HUDEP-2 (cell line): ENCODE measurements at regions not wholly inside any gene's neighbourhood (a gene's known extent, or its start where the extent isn't known, plus 50 kb on each side); places are given as distances from the start of the nearest gene placed in this dataset.
"Not testable (repeated sequence)": the region's sequence is repeated elsewhere in the genome, so short reads cannot be mapped to it uniquely, and the experiment has no call there.

Experiments
- DNase-seq, 76 experiments: peaks; one replicate each; lab custom pipeline; 2025; ENCODE audit not compliant: unreplicated experiment in 76 of 76; lab: John Stamatoyannopoulos, UW

DNA sequence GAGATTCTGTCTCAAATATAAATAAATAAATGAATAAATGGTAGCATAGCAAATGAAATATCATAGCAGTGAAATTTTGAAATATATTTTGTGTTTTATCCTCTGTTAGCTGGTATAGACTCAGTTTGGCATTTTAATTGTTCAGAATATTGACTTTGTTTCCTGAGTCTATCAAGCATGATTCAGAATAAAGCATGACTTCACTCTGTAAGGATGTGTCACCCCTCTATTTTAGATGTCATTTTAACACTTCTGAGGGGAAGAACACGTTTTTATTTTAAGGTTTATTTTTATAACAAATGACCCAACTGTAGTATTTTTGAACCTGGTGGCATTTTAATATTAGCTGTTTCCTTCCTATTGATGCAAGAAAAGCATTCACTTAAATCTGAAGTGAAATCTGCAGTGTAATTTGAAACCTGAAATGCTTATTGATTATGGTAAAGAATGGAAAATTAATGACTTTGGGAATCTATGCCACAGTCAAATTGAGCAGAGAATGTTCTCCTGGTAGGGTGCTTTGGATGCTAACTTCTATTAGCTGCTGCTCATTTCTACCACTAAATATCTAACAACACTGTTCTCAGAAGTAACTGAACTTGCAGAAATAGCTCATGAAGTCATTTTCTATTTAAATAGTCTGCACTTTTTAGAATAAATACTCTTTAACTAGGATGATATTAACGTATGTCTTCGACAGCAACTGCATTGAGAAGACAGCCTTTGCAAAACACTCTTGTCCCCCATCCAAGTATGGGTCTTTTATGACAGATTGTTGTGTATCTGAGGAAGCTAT, 114.2 kb downstream of the SOX4 start:
- no peak for DNase-seq

DNA sequence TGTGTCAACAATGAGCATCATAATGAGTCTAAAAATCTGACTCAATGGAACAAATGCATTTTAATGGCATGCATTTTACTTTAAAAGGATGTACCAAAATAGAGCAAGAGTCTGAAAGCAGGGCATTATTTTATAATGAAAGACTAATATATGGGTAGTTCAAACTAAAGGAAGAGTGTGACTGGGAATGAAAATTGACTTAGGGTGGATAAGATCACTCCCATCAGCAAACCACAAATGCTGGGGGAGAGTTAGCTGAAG, 114.7 kb downstream of the SOX4 start:
- DNase-seq: no peak

DNA sequence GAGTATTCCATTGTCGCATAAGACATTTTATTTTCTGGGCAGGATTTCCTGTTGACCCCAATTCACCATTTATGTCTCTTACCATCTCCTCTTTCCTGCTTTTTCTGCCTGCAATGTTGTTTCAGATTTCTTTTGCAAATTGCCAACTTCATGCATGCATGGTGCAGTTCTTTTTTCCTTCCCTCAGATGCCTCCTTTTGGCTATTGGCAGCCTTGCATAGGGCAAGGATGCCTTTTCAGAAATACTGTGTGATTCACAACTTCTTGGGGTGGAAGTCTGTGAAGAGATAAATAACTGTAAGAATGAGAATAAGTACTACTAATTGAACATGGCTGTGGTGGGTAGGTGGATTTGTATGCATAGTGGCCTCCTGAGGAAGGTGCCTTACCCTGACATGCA, 116.7 kb downstream of the SOX4 start:
- no peak for DNase-seq

DNA sequence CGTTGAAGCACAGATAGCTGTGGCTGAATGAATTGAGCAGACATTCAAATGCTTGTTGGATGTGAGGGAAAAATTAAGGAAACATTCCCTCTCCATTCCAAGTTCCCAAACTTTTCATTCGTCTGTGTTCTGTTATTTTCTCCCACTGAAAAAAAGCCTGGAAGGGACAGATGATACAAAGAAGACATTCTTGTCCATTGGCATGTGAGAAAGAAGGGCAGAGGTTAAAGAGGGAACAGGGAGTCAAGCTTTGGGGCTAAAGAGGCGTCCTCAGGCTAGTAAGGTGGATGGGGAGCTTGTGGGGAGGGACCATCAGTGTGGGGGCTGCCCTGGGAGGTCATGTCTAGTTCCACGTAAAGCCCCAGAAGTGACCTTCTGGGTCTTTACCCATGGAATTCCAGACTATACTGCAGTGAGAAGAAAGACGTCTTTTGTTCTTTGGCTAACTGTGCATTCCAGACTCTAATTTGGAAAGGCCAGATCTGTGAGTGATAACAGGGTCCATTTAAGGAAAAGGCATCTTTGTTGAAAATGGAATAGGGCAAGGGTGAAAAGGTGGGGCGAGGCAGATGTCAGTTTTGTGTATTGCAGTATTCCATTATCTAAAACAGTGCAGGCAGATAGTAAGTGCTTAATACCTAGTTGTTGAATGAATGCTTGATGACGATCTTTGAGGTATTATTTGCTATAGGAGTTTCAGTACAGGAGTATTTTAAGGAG, 117.5 kb downstream of the SOX4 start:
- DNase-seq: no peak

DNA sequence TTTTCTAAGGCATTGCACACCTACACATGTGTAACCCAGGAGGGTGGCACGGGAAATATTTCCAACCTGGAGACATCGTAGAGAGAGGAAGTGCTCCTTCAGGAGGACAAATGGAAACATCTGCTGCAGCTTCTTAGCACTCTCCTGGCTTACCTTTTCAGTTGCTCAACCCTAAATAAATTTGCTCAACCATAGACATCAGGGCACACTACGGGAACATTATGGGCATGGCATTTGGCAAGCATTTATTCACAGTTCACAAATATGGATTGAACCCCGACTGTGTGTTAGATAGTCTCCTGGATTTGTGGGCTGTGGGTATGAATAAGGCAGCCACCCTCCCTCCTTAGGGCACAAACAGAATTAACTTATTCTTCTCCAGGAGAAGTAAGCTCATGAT, 118.7 kb downstream of the SOX4 start:
- DNase-seq: no peak

DNA sequence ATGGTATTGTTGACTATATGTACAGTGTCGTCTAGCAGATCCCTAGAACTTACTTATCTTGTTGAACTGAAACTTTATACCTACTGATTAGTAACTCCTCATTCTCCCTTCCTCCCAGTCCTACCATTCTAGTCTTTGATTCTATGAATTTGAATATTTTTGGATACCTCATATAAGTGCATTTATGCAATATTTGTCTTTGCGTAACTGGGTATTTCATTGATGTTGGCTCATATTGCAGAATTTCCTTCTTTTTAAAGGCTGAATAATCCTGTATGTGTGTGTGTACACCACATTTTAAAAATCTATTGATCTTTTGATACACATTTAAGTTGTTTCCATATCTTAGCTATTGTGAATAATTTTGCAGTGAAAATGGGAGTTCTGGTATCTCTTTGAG, 119.9 kb downstream of the SOX4 start:
- DNase-seq: no peak

DNA sequence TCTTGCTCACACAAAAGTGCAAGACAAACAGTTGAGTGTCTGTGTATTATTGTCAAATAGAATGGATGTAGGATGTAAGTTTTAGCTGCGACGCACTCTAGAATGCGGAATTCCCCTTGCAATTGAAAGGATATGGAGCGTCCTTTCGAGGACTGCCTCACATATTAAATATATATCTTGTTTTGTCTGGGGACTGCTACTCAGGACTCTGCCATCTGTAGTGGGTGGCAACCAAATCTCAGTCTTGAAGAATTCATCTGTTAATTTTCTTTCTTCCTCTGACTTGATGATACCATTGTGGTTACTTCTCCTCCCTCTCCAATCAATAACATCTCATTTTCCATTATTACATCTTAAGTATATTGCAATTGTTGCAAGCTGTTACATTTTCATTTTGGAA, 121.6 kb downstream of the SOX4 start:
- DNase-seq: no peak

DNA sequence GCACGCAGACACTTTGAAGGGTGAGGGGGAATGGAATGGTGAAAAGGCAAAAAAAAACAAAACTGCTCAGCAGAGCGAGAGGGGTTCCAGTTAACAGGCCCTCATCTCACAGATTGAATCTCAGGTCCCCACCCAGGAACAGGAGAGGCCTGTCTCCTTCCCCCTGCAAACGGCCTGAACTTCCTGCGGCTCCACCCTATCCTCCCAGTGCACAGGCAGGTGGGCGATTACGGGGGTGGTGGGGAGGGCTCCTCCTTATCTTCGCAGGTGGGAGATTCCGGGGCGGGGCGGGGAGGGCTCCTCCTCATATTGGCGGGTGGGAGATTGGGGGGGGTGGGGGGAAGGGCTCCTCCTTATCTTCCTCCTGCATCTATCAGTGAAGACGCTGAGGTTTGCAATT, 129.0 kb downstream of the SOX4 start:
- DNase-seq: no peak

DNA sequence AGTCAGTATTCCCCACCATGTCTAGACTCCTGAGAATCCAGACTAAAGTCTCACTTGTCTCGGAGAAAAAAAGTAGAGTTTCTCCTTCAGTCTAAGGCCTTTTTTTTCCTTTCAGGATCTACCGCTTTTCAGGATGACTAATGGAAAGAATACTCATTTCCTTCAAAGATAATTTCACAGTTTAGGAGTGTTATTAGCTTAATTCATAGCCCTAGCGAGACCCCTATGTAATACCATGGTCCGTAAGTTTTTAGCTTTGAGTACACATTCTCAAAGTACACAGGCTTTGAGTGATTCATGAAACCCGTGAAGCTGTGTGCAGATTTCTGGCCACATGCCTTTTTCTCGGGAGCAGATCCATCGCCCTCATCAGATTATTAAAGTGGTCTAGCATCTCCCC, 133.1 kb downstream of the SOX4 start:
- no peak for DNase-seq

DNA sequence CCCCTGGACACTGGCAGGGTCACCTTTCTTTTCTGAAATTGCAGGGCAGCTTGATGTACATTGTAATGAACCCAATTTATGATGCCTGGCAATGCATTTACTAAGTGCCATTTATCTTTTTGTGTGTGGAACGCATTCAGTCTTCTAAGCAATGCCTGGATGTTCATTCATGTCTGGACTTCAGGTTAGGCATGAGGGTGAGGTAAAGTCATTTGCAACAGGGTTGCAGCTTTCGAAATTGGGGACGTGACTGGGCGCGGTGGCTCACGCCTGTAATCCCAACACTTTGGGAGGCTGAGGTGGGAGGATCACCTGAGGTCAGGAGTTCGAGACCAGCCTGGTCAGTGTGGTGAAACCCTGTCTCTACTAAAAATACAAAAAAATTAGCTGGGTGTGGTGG, 134.6 kb downstream of the SOX4 start:
- no peak for DNase-seq

DNA sequence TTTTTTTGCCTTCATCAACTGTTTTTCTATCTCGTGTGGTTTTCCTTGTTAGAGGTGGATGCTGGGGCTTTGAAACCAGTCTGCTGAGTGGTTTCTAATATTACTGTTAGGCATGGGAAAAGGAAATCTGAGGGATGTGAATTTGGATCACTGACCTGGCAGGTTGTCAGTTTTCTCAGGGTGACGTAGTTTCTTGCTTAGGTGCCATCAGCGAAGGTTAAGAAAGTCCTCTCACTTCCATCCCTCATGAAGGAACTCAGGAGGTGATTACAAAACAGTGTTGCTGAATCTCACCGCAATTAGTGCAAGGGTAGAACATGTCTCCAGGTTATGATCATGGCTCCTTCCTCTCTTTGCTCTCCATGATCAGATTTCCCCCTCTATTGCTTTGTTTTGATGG, 135.9 kb downstream of the SOX4 start:
- no peak for DNase-seq

DNA sequence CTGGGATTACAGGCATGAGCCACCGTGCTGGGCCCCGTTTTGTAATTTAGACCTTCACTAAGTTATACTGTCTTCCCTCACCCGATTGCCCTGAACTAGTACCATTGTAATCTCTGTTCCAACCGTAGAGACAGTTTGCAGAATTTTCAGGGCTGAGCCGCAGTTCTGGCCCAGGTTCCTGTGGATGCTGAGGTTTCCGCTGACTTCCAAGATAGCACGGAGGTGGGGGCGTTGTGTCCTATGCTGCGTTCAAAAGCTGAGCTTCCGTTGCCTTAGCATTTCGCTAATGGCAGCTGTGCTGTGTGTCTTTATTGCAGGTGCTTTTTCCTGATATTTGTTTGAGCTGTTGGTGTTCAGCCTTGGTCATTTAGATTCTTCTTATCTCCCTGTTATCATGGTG, 137.0 kb downstream of the SOX4 start:
- no peak for DNase-seq

DNA sequence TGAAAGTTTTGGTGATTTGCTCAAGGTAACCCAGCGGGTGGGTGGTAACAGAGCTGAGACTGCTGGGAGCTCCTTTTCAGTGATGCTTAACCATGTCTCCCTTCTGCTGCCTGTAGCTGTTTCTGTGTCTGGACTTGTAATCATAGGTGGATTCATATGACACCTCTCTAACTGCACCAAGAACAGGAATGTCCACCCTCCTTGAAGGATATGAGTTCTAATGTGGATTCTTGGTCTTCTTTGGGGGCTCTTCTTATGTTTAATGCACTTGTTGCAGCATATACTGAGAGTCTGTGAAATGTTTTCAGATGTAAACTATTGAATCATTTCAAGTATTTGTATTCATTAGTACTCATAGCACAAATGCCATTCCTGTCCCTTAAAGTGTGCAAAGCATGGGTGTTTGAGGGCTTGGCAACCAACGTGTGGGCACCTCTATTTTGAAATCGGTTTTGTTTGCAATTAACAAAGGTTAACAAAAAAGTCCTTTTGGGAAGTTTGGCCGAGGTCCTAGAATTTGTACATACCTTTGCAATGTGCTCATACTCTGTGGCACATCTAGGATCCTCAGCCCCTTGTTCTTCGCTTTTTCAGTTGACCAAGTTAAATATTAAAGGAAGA, 138.0 kb downstream of the SOX4 start:
- no peak for DNase-seq

DNA sequence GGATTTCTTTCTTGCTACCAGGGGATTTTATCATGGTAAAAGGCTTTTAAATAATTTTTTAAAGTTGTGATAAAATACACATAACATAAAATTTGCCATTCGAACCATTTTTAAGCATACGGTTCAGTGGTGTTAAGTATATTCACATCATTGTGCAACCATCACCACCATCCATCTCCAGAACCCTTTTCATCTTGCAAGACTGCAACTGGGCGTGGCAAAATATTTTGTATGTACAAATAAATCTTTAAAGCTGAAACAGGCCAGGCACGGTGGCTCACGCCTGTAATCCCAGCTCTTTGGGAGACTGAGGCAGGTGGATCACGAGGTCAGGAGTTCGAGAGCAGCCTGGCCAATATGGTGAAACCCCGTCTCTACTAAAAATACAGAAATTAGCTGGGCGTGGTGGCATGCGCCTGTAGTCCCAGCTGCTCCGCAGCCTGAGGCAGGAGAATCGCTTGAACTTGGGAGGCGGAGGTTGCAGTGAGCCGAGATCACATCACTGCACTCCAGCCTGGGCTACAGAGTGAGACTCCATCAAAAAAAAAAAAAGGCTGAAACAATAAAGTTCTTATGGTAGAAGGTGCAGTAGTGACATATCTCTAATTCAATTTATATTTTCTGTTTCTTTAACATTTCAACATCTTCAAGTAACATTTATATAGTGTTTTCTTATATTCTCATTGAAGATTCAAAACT, 138.6 kb downstream of the SOX4 start:
- not testable (repeated sequence) for DNase-seq

DNA sequence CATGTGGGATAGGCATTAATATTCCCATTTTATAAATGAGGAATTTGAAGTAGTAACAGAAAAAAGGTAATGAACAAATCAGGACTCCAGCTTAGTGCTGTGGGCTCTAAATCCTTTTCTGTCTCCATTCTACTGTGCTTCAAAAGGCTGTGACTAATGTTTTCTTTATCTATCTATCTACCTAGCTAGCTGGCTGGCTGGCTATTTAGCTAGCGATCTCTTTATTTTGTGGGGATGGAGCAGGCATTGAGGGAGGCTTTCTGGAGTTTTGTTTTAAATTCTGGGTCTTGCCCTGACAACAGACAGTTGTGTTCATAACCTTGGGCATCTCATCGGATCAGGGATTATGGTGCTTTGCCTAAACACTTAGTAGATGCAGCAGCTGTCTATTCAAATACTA, 139.2 kb downstream of the SOX4 start:
- no peak for DNase-seq

DNA sequence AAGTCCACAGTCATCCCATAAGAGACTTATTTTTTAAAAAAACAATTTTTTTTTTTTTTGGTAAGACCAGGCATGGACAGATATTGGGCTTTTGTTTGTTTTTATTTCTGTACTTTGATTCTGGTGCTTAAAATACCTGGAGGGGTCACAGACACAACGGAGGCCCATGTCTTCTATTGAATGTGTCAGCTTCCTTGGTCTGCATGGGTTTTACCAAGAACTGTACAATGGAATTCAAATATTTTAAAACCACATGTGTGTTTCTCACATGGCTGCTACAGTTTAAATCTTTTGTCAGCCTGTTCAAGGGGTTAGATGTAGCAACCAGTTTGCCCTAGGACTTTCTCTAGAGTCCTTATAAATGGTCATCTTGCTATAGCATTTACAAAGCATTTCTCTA, 139.8 kb downstream of the SOX4 start:
- DNase-seq: no peak

DNA sequence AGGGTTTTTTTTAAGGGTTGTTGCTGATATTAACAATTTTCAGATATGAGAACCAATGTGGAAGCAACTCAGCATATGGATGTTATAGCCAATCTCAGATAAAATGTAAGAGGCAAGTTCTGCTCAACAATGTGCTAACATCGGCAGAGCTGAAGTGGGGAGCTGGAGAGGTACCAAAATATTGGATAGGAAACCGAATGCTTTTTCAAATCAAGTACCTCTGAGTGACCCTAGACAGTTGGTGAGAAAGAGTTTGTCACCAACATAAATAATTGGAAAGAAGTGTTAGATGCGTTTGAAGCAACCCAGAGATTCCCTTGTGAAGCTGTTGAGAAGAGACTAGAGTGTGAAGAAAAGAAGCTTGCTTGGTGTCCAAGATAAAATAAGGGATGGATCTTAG, 140.7 kb downstream of the SOX4 start:
- DNase-seq: no peak

DNA sequence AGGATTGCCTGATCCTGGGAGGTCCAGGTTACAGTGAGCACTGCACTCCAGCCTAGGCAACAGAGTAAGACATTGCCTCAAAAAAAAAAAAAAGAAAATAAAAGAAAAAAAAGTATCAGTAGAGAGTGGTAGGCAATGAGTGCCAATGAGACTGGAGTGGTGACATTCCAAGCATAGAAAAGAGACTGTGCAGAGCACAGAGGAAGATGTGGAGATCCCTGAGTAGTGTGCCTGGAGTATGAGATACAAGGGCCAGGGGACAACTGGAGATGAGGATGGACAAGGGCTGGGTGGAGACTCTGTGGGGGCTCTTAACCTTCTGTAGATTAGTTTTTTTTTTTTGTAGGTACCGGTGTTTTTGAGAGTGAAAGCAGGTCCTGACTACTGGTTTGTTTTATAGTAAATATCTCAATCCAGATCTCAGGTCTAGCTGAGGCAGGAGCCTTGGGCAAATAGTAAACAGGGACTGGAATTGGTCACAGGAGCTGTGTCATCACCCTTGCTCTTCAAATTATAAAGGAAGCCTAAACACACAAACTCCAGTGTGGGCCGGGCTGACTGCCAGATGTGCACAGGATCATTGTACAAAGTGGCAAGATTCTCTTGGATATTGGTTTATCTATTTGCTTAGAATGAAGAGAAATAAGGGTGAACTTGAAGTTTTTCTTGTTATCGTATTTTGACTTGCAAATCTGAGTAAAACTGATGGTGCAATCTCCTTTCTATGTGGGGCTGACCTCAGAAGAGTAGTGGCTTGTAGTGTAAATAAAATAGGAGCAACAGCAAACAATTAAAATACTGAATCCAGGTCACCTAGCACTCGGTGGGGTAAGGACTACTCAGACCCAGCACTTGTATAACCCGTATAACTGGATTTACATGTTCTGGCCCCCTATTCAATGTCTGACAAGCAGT, 144.9 kb downstream of the SOX4 start:
- no peak for DNase-seq

DNA sequence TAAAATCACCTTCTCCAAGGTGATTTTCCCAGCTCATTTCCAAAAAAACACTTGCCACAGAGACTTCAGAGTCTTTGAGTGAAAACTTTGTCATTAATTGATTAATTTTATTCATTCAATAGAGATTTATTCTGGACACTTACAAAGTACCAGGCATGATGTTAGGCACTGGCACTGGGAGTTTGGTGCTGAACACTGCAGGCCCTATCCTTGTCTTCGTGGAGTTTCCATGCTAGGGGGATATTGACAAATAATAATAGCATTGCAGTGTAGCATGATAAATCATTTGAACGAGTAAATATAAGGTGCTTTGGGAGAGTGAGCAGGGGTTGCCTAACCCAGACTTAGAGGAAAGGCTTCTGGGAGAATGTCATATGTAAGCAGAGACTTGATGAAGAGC, 145.7 kb downstream of the SOX4 start:
- DNase-seq: no peak

DNA sequence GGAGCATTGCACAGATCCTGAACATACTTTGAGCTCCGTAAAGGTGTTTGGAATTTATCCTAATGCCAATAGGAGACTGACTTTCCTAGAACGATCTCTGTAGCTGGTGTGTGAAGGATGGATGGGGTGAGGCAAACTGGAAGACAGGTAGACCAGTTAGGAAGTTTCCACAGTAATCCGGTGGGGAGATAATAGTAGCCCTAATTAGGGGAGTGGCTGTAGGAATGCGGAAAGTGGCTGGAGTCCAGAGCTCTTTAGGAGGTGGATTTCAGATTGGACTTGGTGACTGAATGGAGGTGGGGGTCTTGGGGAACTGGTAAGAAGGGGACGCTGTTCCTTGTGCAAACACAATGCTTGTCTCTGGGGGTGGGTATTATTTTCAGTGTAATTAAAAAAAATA, 146.3 kb downstream of the SOX4 start:
- no peak for DNase-seq
